SK-MEL-5 (cell line): ENCODE measurements at regions not wholly inside any gene's neighbourhood (a gene's known extent, or its start where the extent isn't known, plus 50 kb on each side); places are given as distances from the start of the nearest gene placed in this dataset.
"Not testable (repeated sequence)": the region's sequence is repeated elsewhere in the genome, so short reads cannot be mapped to it uniquely, and the experiment has no call there.

Experiments used
- DNase-seq: peaks from one replicate; pipeline ENCODE4 v3.0.0-alpha.2; 2016; ENCODE audit warnings: low read depth, low spot score
- in situ Hi-C: cut with HindIII; loops from 2 replicates; pipeline ENCODE4 v1.10.0; 2016; ENCODE audit warnings: low sequenced_read_pairs, high pct_unique_total_duplicates, low pct_unique_long_range_greater_than_20kb

GRCh38 chr2:21837168-21837960 is 713.6 kb downstream of the TDRD15 start:
- in situ Hi-C loops = no loop called here
- no peak for DNase-seq

- no peak for DNase-seq
- in situ Hi-C loops = no loop called here
Measured at GRCh38 chr2:21841341-21841740, 717.6 kb downstream of the TDRD15 start.

GRCh38 chr2:21850367-21850766 is 726.6 kb downstream of the TDRD15 start:
- DNase-seq, in situ Hi-C loops: not testable (repeated sequence)

- in situ Hi-C loops = no loop called here
- no peak for DNase-seq
Measured at GRCh38 chr2:21854938-21855337, 731.2 kb downstream of the TDRD15 start.

- in situ Hi-C loops = no loop called here
Measured at GRCh38 chr2:21856708-21857107, 732.9 kb downstream of the TDRD15 start.

GRCh38 chr2:21860907-21861306 is 737.1 kb downstream of the TDRD15 start:
- DNase-seq = no peak
- in situ Hi-C loops = no loop called here

More at GRCh38 chr2:21856708-21857107, 732.9 kb downstream of the TDRD15 start:
- no peak for DNase-seq

GRCh38 chr2:21866316-21866715 is 742.5 kb downstream of the TDRD15 start:
- in situ Hi-C loops = no loop called here
- DNase-seq = no peak

GRCh38 chr2:21887881-21888280 is 764.1 kb downstream of the TDRD15 start:
- in situ Hi-C loops = no loop called here

GRCh38 chr2:21890041-21890440 is 766.3 kb downstream of the TDRD15 start:
- DNase-seq = peak; percentile 16
- in situ Hi-C loops = no loop called here

More at GRCh38 chr2:21887881-21888280, 764.1 kb downstream of the TDRD15 start:
- no peak for DNase-seq

- no peak for DNase-seq
- in situ Hi-C loops = no loop called here
Measured at GRCh38 chr2:21890716-21891115, 766.9 kb downstream of the TDRD15 start.

GRCh38 chr2:21891191-21891590 is 767.4 kb downstream of the TDRD15 start:
- no peak for DNase-seq
- in situ Hi-C loops = no loop called here

GRCh38 chr2:21892140-21892539 is 768.4 kb downstream of the TDRD15 start:
- in situ Hi-C loops = no loop called here

GRCh38 chr2:21895200-21895599 is 771.4 kb downstream of the TDRD15 start:
- in situ Hi-C loops = no loop called here

More at GRCh38 chr2:21892140-21892539, 768.4 kb downstream of the TDRD15 start:
- no peak for DNase-seq

GRCh38 chr2:21908712-21909380 is 785.1 kb downstream of the TDRD15 start:
- DNase-seq = not testable (repeated sequence)

More at GRCh38 chr2:21895200-21895599, 771.4 kb downstream of the TDRD15 start:
- DNase-seq = no peak

GRCh38 chr2:21910832-21911507 is 787.2 kb downstream of the TDRD15 start:
- in situ Hi-C loops = no loop called here
- DNase-seq = no peak

More at GRCh38 chr2:21908712-21909380, 785.1 kb downstream of the TDRD15 start:
- in situ Hi-C loops = not testable (repeated sequence)

- in situ Hi-C loops = no loop called here
- DNase-seq = no peak
Measured at GRCh38 chr2:21912405-21912804, 788.6 kb downstream of the TDRD15 start.

- in situ Hi-C loops = no loop called here
- no peak for DNase-seq
Measured at GRCh38 chr2:21915201-21915600, 791.4 kb downstream of the TDRD15 start.

- in situ Hi-C loops = no loop called here
- no peak for DNase-seq
Measured at GRCh38 chr2:21916934-21917522, 793.3 kb downstream of the TDRD15 start.
